ENCODE measurements at regions not wholly inside any gene's neighbourhood (a gene's known extent, or its start where the extent isn't known, plus 50 kb on each side); places are given as distances from the start of the nearest gene placed in this dataset.

GRCh38 chr15:68492855-68493254 lies 60.9 kb upstream of the ITGA11 start:
- TF ChIP-seq CTCF (IDR thresholded peaks at IDR 0.05; ENCODE audit: low read depth, low read length), result no peak
- POLR2A ChIA-PET, result no interaction called here
- no peak overlapping the region for H3K27ac ChIP-seq (ENCODE audit: low read depth, low read length)

GRCh38 chr15:68493629-68494028 lies 61.7 kb upstream of the ITGA11 start:
- Histone ChIP-seq H3K27ac (ENCODE audit: low read depth, low read length) (no peak overlapping the region), H3K9me3 (ENCODE audit: control insufficient read depth, insufficient read depth, low read length) (no peaks in the 10 kb centered on the region; the same call in 1 of the 2 replicates), H3K4me3 (ENCODE audit: low read depth, low read length) (no peak overlapping the region), H3K27me3 (ENCODE audit: control insufficient read depth, insufficient read depth, low read length) (peaks cover 21% of the 10 kb centered on the region)
- POLR2A ChIA-PET, result interaction anchor here (0.6 kb wide), 1 partner anchor 10 kb away, joined by 3 read pairs; no protein-coding TSS in a partner anchor
- DNase-seq (ENCODE audit: low read depth, low spot score), result no peak
- CTCF ChIA-PET, result no interaction called here
- TF ChIP-seq CTCF (IDR thresholded peaks at IDR 0.05; ENCODE audit: low read depth, low read length), result no peak

More at GRCh38 chr15:68492855-68493254, 60.9 kb upstream of the ITGA11 start:
- CTCF ChIA-PET, result interaction anchor here (1.1 kb wide), 1 partner anchor 57 kb away, joined by 3 read pairs; no protein-coding TSS in a partner anchor
- DNase-seq (ENCODE audit: low read depth, low spot score), result no peak
- Histone ChIP-seq H3K9me3 (ENCODE audit: control insufficient read depth, insufficient read depth, low read length) (no peaks in the 10 kb centered on the region; the same call in 1 of the 2 replicates), H3K27me3 (ENCODE audit: control insufficient read depth, insufficient read depth, low read length) (peaks cover 22% of the 10 kb centered on the region), H3K4me3 (ENCODE audit: low read depth, low read length) (no peak overlapping the region)

GRCh38 chr15:68494573-68495110 lies 62.7 kb upstream of the ITGA11 start:
- H3K27ac ChIP-seq (ENCODE audit: low read depth, low read length), result no peak overlapping the region
- CTCF ChIA-PET, result no interaction called here
- no peak for DNase-seq (ENCODE audit: low read depth, low spot score)
- POLR2A ChIA-PET, result no interaction called here
- no peak overlapping the region for H3K4me3 ChIP-seq (ENCODE audit: low read depth, low read length)
- peaks cover 20% of the 10 kb centered on the region for H3K27me3 ChIP-seq (ENCODE audit: control insufficient read depth, insufficient read depth, low read length)
- TF ChIP-seq CTCF (IDR thresholded peaks at IDR 0.05; ENCODE audit: low read depth, low read length), result no peak
- H3K9me3 ChIP-seq (ENCODE audit: control insufficient read depth, insufficient read depth, low read length), result peaks cover 2% of the 10 kb centered on the region

DNA sequence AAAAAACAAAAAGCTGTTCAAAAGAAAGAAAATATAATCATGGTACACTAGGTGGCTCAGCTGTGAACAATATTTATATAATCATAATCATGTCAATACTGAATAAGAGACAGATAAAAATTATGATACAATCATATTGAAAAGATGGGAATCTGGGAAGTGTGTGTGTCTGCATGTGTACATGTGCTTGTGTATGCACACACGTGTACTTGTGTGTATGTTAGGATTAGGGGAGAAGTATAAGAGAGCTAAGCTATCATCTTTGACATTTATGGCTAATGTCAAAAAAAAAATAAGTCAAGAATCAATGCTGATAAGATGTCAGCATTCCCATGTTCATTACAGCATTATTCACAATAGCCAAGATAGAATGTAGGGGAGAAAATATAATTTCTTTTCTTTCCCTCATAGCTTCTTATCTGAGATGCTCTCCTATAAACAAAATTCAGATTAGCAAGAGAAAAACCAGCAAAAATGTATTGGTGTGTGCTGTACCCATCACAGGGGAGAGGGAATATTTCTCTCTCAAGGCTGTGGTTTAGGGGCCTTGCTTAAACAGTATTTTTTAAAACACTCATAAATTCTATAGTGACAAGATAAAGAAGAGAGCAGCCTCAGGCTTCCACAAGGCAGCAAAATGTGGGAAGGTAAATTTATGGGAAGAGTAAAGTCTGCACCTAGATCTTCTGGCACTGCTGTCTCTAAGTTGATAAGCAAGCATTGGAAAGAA lies 63.4 kb upstream of the ITGA11 start:
- POLR2A ChIA-PET, result no interaction called here
- DNase-seq (ENCODE audit: low read depth, low spot score), result no peak
- no peak overlapping the region for H3K27ac ChIP-seq (ENCODE audit: low read depth, low read length)
- CTCF ChIA-PET, result interaction anchor here (0.8 kb wide), 1 partner anchor 189 kb away, joined by 3 read pairs; no protein-coding TSS in a partner anchor
- peaks cover 2% of the 10 kb centered on the region for H3K9me3 ChIP-seq (ENCODE audit: control insufficient read depth, insufficient read depth, low read length)
- no peak for TF ChIP-seq CTCF (IDR thresholded peaks at IDR 0.05; ENCODE audit: low read depth, low read length)
- H3K4me3 ChIP-seq (ENCODE audit: low read depth, low read length), result no peak overlapping the region
- H3K27me3 ChIP-seq (ENCODE audit: control insufficient read depth, insufficient read depth, low read length), result peaks cover 16% of the 10 kb centered on the region
